ENCODE measurements at regions not wholly inside any gene's neighbourhood (a gene's known extent, or its start where the extent isn't known, plus 50 kb on each side); places are given as distances from the start of the nearest gene placed in this dataset.

- no peak for TF ChIP-seq POLR2A (IDR thresholded peaks at IDR 0.05)
- TF ChIP-seq, protein P1, sequence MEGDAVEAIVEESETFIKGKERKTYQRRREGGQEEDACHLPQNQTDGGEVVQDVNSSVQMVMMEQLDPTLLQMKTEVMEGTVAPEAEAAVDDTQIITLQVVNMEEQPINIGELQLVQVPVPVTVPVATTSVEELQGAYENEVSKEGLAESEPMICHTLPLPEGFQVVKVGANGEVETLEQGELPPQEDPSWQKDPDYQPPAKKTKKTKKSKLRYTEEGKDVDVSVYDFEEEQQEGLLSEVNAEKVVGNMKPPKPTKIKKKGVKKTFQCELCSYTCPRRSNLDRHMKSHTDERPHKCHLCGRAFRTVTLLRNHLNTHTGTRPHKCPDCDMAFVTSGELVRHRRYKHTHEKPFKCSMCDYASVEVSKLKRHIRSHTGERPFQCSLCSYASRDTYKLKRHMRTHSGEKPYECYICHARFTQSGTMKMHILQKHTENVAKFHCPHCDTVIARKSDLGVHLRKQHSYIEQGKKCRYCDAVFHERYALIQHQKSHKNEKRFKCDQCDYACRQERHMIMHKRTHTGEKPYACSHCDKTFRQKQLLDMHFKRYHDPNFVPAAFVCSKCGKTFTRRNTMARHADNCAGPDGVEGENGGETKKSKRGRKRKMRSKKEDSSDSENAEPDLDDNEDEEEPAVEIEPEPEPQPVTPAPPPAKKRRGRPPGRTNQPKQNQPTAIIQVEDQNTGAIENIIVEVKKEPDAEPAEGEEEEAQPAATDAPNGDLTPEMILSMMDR (IDR thresholded peaks at IDR 0.05), result no peak
Observed at GRCh38 chr2:118721817-118722551, 125.5 kb downstream of the EN1 start.

All from esophagus squamous epithelium (tissue), 4 donors.